ENCODE measurements at regions not wholly inside any gene's neighbourhood (a gene's known extent, or its start where the extent isn't known, plus 50 kb on each side); places are given as distances from the start of the nearest gene placed in this dataset.

- TF ChIP-seq, protein P1, sequence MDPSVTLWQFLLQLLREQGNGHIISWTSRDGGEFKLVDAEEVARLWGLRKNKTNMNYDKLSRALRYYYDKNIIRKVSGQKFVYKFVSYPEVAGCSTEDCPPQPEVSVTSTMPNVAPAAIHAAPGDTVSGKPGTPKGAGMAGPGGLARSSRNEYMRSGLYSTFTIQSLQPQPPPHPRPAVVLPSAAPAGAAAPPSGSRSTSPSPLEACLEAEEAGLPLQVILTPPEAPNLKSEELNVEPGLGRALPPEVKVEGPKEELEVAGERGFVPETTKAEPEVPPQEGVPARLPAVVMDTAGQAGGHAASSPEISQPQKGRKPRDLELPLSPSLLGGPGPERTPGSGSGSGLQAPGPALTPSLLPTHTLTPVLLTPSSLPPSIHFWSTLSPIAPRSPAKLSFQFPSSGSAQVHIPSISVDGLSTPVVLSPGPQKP (IDR thresholded peaks at IDR 0.05; ENCODE audit: low read depth, low read length) = no peak
Measured at GRCh38 chr3:164608554-164609276, 469.6 kb downstream of the SI start (continued).

- no peak overlapping the region for H3K27ac ChIP-seq
- no peak overlapping the region for H3K4me2 ChIP-seq
- no peaks in the 10 kb centered on the region for H3K4me1 ChIP-seq
- H3K4me3 ChIP-seq = no peak overlapping the region
- no peaks in the 10 kb centered on the region; the same call in 2 of the 3 replicates for H3K9me3 ChIP-seq
- 62% methylated on average over 4 of the region's 4 CpGs for WGBS (ENCODE audit: missing lambda C conversion rate)
- POLR2A ChIA-PET = no interaction called here
- DNase-seq (ENCODE audit: low read depth in 1 of 2, low spot score in 1 of 2) = no peak
- no peak for FAIRE-seq
- no peak for ATAC-seq
- TF ChIP-seq RCOR1 (IDR thresholded peaks at IDR 0.05; ENCODE audit: low read depth, low read length) (no peak), FOXS1 (CRISPR knock-in tag; IDR thresholded peaks at IDR 0.05) (no peak), E2F6 (IDR thresholded peaks at IDR 0.05; ENCODE audit: borderline replicate concordance, low read depth) (no peak), NPAS2 (CRISPR knock-in tag; IDR thresholded peaks at IDR 0.05; ENCODE audit: borderline replicate concordance) (no peak), MYC (IDR thresholded peaks at IDR 0.05; ENCODE audit: borderline replicate concordance, low read length) (no peak), PHF8 (IDR thresholded peaks at IDR 0.05; ENCODE audit: borderline replicate concordance, low read depth) (no peak), FOSL2 (IDR thresholded peaks at IDR 0.05) (no peak), FOSL2 (CRISPR knock-in tag; IDR thresholded peaks at IDR 0.05) (no peak), SMC3 (IDR thresholded peaks at IDR 0.05) (no peak), POLR2A (IDR thresholded peaks at IDR 0.05; ENCODE audit: low read length) (no peak)
- TF ChIP-seq, protein P1 (IDR thresholded peaks at IDR 0.05; ENCODE audit: low read depth, low read length) = no peak
- CTCF ChIA-PET = interaction anchor here (0.6 kb wide), 1 partner anchor 511 kb away, joined by 3 read pairs; no protein-coding TSS in a partner anchor
Measured at GRCh38 chr3:164604687-164605086, 473.6 kb downstream of the SI start.

DNA sequence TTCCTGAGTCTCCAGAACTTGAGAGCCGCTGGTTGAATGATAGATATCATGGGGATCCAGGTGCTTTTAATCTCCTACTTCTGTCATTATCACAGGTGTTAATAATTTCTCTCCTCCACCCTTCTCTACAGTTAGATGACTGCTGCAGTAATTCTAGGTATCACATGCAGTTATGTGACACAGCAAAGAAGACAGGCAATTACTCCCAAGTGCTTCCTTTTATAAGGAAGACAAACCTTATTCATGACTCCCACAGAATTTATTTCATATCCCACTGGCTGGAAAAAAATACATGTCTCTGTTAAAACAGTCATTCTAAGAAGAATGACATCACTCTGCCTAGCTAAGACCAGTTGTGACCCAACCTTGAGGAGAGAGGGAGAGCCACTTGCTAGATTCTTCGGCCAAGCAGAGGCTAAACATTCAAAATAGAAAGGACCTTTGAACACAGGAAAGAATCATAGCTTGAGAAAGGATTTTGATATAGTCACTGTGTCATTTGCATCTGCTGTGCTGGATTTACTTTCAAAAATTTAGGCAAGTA is 500.6 kb downstream of the SI start:
- WGBS (ENCODE audit: missing lambda C conversion rate) = 58% methylated on average over 2 of the region's 2 CpGs
- Histone ChIP-seq H3K4me3 (no peak overlapping the region), H3K27ac (no peak overlapping the region), H3K4me2 (no peak overlapping the region), H3K4me1 (no peaks in the 10 kb centered on the region), H3K9me3 (no peaks in the 10 kb centered on the region)
- POLR2A ChIA-PET = no interaction called here
- CTCF ChIA-PET = no interaction called here
- no peak for TF ChIP-seq SMC3 (IDR thresholded peaks at IDR 0.05)
- TF ChIP-seq JUN (IDR thresholded peaks at IDR 0.05) = no peak
- no peak for TF ChIP-seq HOXB13 (CRISPR knock-in tag; IDR thresholded peaks at IDR 0.05; ENCODE audit: low read depth)
- no peak for TF ChIP-seq FOSB (CRISPR knock-in tag; IDR thresholded peaks at IDR 0.05)
- no peak for TF ChIP-seq FOSL2 (IDR thresholded peaks at IDR 0.05)
- no peak for TF ChIP-seq FOSL2 (CRISPR knock-in tag; IDR thresholded peaks at IDR 0.05)
- no peak for TF ChIP-seq REST (IDR thresholded peaks at IDR 0.05)
- TF ChIP-seq ZFP36 (IDR thresholded peaks at IDR 0.05; ENCODE audit: borderline replicate concordance, partially characterized antibody) = no peak
- no peak for TF ChIP-seq JUNB (IDR thresholded peaks at IDR 0.05)
- DNase-seq (ENCODE audit: low read depth in 1 of 2, low spot score in 1 of 2) (no peak), FAIRE-seq (no peak), ATAC-seq (no peak)

Measured in A549 (cell line).